ENCODE measurements at regions not wholly inside any gene's neighbourhood (a gene's known extent, or its start where the extent isn't known, plus 50 kb on each side); places are given as distances from the start of the nearest gene placed in this dataset.
A peak's percentile ranks its signal among the peaks of the same experiment; 100 is the strongest.

DNA sequence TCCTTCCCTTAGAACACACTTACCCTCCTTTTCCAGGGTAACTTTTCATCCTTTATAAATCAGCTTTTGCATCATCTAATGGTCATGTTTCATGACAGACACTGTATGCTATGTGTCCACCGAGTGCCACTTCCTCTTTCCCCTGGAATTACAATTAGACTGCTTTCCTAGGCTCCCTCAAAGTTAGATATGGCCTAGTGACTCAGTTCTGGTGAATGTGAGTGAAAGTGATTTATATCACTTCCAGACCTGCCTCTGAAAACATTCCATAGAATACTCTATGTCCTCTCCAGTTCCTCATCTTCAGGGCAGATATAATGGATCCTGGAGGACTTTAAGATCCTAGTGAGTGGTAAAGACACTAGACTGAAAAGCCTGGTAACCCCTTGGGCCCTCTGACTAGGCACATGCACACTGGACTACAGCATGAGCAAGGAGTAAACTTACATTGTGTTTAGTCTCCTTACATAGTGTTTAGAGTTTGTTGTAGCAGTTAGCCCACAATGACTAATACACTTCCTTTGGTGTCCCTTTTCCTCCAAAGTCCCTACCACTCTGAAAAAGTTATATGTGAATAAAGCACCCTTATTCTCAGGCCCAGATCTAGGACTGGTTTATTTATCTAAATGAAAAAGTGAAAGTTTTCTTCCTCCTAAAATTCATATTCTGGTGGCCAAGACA is 59.3 kb downstream of the GPR88 start (continued):
- TF ChIP-seq SMC3 (IDR thresholded peaks at IDR 0.05; ENCODE audit: low read depth, low read length): no peak
- TF ChIP-seq MAFK (IDR thresholded peaks at IDR 0.05; ENCODE audit: low read depth, low read length): no peak

DNA sequence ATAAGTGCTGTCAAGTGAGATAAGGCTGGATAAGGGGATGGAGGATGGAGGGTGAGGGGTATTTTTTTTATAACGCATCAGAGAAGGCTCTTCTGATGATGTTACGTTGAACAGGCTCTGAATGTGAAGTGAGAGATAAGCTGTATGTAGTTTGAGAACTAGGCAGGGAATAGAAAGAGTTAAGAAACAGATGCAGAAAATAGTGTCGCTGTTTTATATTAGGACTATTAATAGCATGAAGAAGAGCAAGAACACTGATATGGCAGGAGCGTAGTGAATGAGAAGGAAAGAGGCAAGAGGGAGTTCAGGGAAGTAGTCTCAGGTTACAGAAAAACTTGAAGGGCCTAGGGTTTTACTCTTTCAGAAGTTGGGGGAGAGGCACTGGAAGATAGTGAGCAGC is 59.8 kb downstream of the GPR88 start:
- CTCF ChIA-PET: interaction anchor here (0.6 to 0.7 kb wide), 2 partner anchors 14 to 27 kb away, joined by 3 read pairs; no protein-coding TSS in a partner anchor
- peak overlapping the region; percentile 79 for H4K91ac ChIP-seq (ENCODE audit: insufficient read depth, low read depth, low read length)
- H2BK120ac ChIP-seq (ENCODE audit: low read depth, low read length): peak overlapping the region; percentile 81
- peak overlapping the region; percentile 99 for H2BK5ac ChIP-seq (ENCODE audit: low read depth, low read length, poor library complexity, severe bottlenecking)
- POLR2A ChIA-PET (ENCODE audit: unreplicated experiment): interaction anchor here (0.6 to 0.8 kb wide), 2 partner anchors 42 to 763 kb away, joined by 4 to 5 read pairs; no protein-coding TSS in a partner anchor
- ATAC-seq (ENCODE audit: low read depth) (peak; percentile 18; the same call in 1 of the 2 replicates), DNase-seq (peak; percentile 22)
- H3K14ac ChIP-seq (replicated peaks; ENCODE audit: low read depth, low read length): peak overlapping the region; percentile 74
- H2AK9ac ChIP-seq (replicated peaks; ENCODE audit: low read depth, low read length, poor library complexity): no peak overlapping the region
- H2AK5ac ChIP-seq (ENCODE audit: low read depth, low read length): 0 out of 2 replicates have a peak overlapping the region, but pooled peaks have one; percentile 51
- no peaks in the 10 kb centered on the region; the same call in 1 of the 2 replicates for H4K20me1 ChIP-seq (ENCODE audit: insufficient read depth, low read length)
- in situ Hi-C loops (cut with MboI; ENCODE audit: low sequenced_read_pairs) (no loop called here), intact Hi-C loops (cut with micrococcal nuclease) (loop anchor here (2.0 kb wide), 1 partner anchor 125 kb away; no protein-coding TSS in a partner anchor), dilution Hi-C loops (cut with HindIII; ENCODE audit: low sequenced_read_pairs, unreplicated experiment) (no loop called here)
- peaks cover 2% of the 10 kb centered on the region; the same call in 1 of the 2 replicates for H3K9me3 ChIP-seq (ENCODE audit: control insufficient read depth, insufficient read depth, low read length)
- peak overlapping the region; percentile 90 for H2BK15ac ChIP-seq (ENCODE audit: low read depth, low read length)
- H3K18ac ChIP-seq (ENCODE audit: low read depth, low read length): peak overlapping the region; percentile 94; the same call in 1 of the 2 replicates
- no TSS peak for BruUV-seq (replicated peaks)
- H3K79me1 ChIP-seq (ENCODE audit: low read depth in 1 of 2, low read length in 2 of 2): no peaks in the 10 kb centered on the region
- TF ChIP-seq RFX5 (IDR thresholded peaks at IDR 0.05; ENCODE audit: low read depth, low read length) (no peak), MAFK (IDR thresholded peaks at IDR 0.05; ENCODE audit: low read depth, low read length) (no peak), MAZ (IDR thresholded peaks at IDR 0.05; ENCODE audit: borderline replicate concordance, low read depth, low read length) (no peak), RCOR1 (IDR thresholded peaks at IDR 0.05; ENCODE audit: insufficient replicate concordance, low read length) (no peak), POLR2A (IDR thresholded peaks at IDR 0.05; ENCODE audit: low read depth, low read length) (no peak), BHLHE40 (IDR thresholded peaks at IDR 0.05; ENCODE audit: low read depth, low read length) (no peak)
- TF ChIP-seq, protein P1, sequence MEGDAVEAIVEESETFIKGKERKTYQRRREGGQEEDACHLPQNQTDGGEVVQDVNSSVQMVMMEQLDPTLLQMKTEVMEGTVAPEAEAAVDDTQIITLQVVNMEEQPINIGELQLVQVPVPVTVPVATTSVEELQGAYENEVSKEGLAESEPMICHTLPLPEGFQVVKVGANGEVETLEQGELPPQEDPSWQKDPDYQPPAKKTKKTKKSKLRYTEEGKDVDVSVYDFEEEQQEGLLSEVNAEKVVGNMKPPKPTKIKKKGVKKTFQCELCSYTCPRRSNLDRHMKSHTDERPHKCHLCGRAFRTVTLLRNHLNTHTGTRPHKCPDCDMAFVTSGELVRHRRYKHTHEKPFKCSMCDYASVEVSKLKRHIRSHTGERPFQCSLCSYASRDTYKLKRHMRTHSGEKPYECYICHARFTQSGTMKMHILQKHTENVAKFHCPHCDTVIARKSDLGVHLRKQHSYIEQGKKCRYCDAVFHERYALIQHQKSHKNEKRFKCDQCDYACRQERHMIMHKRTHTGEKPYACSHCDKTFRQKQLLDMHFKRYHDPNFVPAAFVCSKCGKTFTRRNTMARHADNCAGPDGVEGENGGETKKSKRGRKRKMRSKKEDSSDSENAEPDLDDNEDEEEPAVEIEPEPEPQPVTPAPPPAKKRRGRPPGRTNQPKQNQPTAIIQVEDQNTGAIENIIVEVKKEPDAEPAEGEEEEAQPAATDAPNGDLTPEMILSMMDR (conservative IDR thresholded peaks at IDR 0.05; ENCODE audit: low read depth, low read length): no peak
- TF ChIP-seq, protein P2, sequence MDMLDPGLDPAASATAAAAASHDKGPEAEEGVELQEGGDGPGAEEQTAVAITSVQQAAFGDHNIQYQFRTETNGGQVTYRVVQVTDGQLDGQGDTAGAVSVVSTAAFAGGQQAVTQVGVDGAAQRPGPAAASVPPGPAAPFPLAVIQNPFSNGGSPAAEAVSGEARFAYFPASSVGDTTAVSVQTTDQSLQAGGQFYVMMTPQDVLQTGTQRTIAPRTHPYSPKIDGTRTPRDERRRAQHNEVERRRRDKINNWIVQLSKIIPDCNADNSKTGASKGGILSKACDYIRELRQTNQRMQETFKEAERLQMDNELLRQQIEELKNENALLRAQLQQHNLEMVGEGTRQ (IDR thresholded peaks at IDR 0.05; ENCODE audit: low read depth, low read length): no peak
- H3K4me1 ChIP-seq (ENCODE audit: control insufficient read depth, insufficient read depth, low read length): peaks cover 3% of the 10 kb centered on the region
- peak overlapping the region; percentile 73; the same call in 1 of the 2 replicates for H4K5ac ChIP-seq (ENCODE audit: low read depth, low read length)
- H2AFZ ChIP-seq (replicated peaks; ENCODE audit: low read length, poor library complexity): no peak overlapping the region
- peak overlapping the region; percentile 75; the same call in 1 of the 2 replicates for H2BK20ac ChIP-seq (ENCODE audit: low read depth, low read length)
- H3K9ac ChIP-seq (ENCODE audit: low read depth, low read length): peak overlapping the region; percentile 33; the same call in 1 of the 2 replicates
- H4K8ac ChIP-seq (ENCODE audit: low read depth in 2 of 2, low read length in 2 of 2): peak overlapping the region; percentile 41 to 73; a peak in 3 of 4 replicates
- H3K56ac ChIP-seq (ENCODE audit: extremely low read depth, insufficient read depth, low read length): peak overlapping the region; percentile 69
- WGBS, 2 experiments (ENCODE audit: extremely low coverage in 2 of 2, insufficient read length in 1 of 2): 54% methylated on average over 2 of the region's 4 CpGs; no CpG with 5 or more reads in 1 of the 2 experiments
- H3K4ac ChIP-seq (ENCODE audit: low read depth, low read length): peak overlapping the region; percentile 53; the same call in 1 of the 2 replicates
- peak overlapping the region; percentile 19; the same call in 1 of the 2 replicates for H3K23ac ChIP-seq (ENCODE audit: low read depth, low read length)
- H3K9me1 ChIP-seq (ENCODE audit: insufficient read depth, low read length): no peaks in the 10 kb centered on the region
- no peak overlapping the region for H3K4me3 ChIP-seq (ENCODE audit: insufficient read depth, low read depth, low read length)
- H3K4me2 ChIP-seq (ENCODE audit: low read depth, low read length): peak overlapping the region; percentile 29; the same call in 1 of the 2 replicates
- H3K27me3 ChIP-seq (ENCODE audit: control insufficient read depth, insufficient read depth, low read length): no peaks in the 10 kb centered on the region
- H3K36me3 ChIP-seq (ENCODE audit: control insufficient read depth, insufficient read depth, low read length): no peaks in the 10 kb centered on the region
- H3K27ac ChIP-seq (ENCODE audit: insufficient read depth, low read length): no peak overlapping the region; the same call in 1 of the 2 replicates
